H9 (cell line): ENCODE measurements at regions not wholly inside any gene's neighbourhood (a gene's known extent, or its start where the extent isn't known, plus 50 kb on each side); places are given as distances from the start of the nearest gene placed in this dataset.

Experiments
- DNase-seq: peaks from one replicate; pipeline ENCODE4 v3.0.0-alpha.2; 2017
- H2AFZ ChIP-seq: one replicate; pipeline ENCODE4 v1.6.1; 2013; ENCODE audit warnings: mild to moderate bottlenecking, low read length, control low read depth, moderate library complexity
- H2AK5ac ChIP-seq: 2 replicates; pipeline ENCODE4 v1.6.1; 2013; ENCODE audit warnings: low read length, control low read depth, mixed read lengths; ENCODE audit not compliant: insufficient read length
- H2BK120ac ChIP-seq: one replicate; pipeline ENCODE4 v1.6.1; 2013; ENCODE audit warnings: low read depth, mild to moderate bottlenecking, low read length, control low read depth, inconsistent platforms; ENCODE audit not compliant: poor library complexity, severe bottlenecking
- H2BK12ac ChIP-seq: 2 replicates; pipeline ENCODE4 v1.6.1; 2013; ENCODE audit warnings: low read length, control low read depth, mixed read lengths, low read depth; ENCODE audit not compliant: insufficient read length
- H2BK15ac ChIP-seq: 2 replicates; pipeline ENCODE4 v1.6.1; 2013; ENCODE audit warnings: low read depth, low read length, control low read depth
- H2BK20ac ChIP-seq: one replicate; pipeline ENCODE4 v1.6.1; 2013; ENCODE audit warnings: low read depth, mild to moderate bottlenecking, low read length, control low read depth, inconsistent platforms; ENCODE audit not compliant: poor library complexity, severe bottlenecking
- H2BK5ac ChIP-seq: 2 replicates; pipeline ENCODE4 v1.6.1; 2013; ENCODE audit warnings: low read length, control low read depth, mixed read lengths; ENCODE audit not compliant: insufficient read length
- H3K14ac ChIP-seq: 2 replicates; pipeline ENCODE4 v1.6.1; 2013; ENCODE audit warnings: low read length, control low read depth; ENCODE audit not compliant: insufficient read depth
- H3K18ac ChIP-seq: 2 replicates; pipeline ENCODE4 v1.6.1; 2013; ENCODE audit warnings: low read depth, mild to moderate bottlenecking, mixed read lengths, low read length, control low read depth; ENCODE audit not compliant: insufficient read length
- H3K23ac ChIP-seq: 2 replicates; pipeline ENCODE4 v1.6.1; 2013; ENCODE audit warnings: low read length, control low read depth, mixed read lengths, low read depth; ENCODE audit not compliant: insufficient read length
- H3K23me2 ChIP-seq: 2 replicates; pipeline ENCODE4 v1.6.1; 2013; ENCODE audit warnings: low read depth, mild to moderate bottlenecking, mixed read lengths, low read length, control low read depth; ENCODE audit not compliant: insufficient read length, poor library complexity, severe bottlenecking
- H3K27ac ChIP-seq: 2 replicates; pipeline ENCODE4 v1.5.1; 2013; ENCODE audit warnings: low read length, control low read depth, mixed read lengths, low read depth; ENCODE audit not compliant: insufficient read length
- H3K27me3 ChIP-seq: 2 replicates; pipeline ENCODE4 v1.6.1; 2013; ENCODE audit warnings: low read length, control low read depth, inconsistent platforms; ENCODE audit not compliant: insufficient read depth
- H3K4ac ChIP-seq: 2 replicates; pipeline ENCODE4 v1.6.1; 2013; ENCODE audit warnings: low read depth, mild to moderate bottlenecking, control low read depth, inconsistent platforms, low read length, moderate library complexity
- H3K4me1 ChIP-seq: 2 replicates; pipeline ENCODE4 v1.6.1; 2013; ENCODE audit warnings: low read length, control low read depth, inconsistent platforms; ENCODE audit not compliant: insufficient read depth
- H3K4me2 ChIP-seq: 2 replicates; pipeline ENCODE4 v1.6.1; 2013; ENCODE audit warnings: low read length, control low read depth, mixed read lengths; ENCODE audit not compliant: insufficient read length, insufficient read depth
- H3K56ac ChIP-seq: 2 replicates; pipeline ENCODE4 v1.6.1; 2013; ENCODE audit warnings: low read depth, mild to moderate bottlenecking, mixed read lengths, low read length, control low read depth; ENCODE audit not compliant: insufficient read length
- H3K79me1 ChIP-seq: 2 replicates; pipeline ENCODE4 v1.6.1; 2013; ENCODE audit warnings: low read depth, mild to moderate bottlenecking, moderate library complexity, low read length, control low read depth, inconsistent platforms; ENCODE audit not compliant: insufficient read depth, poor library complexity, severe bottlenecking
- H3K79me2 ChIP-seq: 2 replicates; pipeline ENCODE4 v1.6.1; 2013; ENCODE audit warnings: low read length, control low read depth, inconsistent platforms; ENCODE audit not compliant: insufficient read depth
- H3K9ac ChIP-seq: 2 replicates; pipeline ENCODE4 v1.6.1; 2013; ENCODE audit warnings: low read length, control low read depth, mixed read lengths; ENCODE audit not compliant: insufficient read length; ENCODE audit errors: extremely low read depth
- H3K9me3 ChIP-seq: one replicate; pipeline ENCODE4 v1.6.1; 2013; ENCODE audit warnings: low read depth, low read length, inconsistent platforms; ENCODE audit not compliant: control insufficient read depth
- H3T11ph ChIP-seq: one replicate; pipeline ENCODE4 v1.6.1; 2013; ENCODE audit warnings: mild to moderate bottlenecking, low read length, control low read depth, inconsistent platforms
- H4K20me1 ChIP-seq: one replicate; pipeline ENCODE4 v1.6.1; 2013; ENCODE audit not compliant: control insufficient read depth, insufficient read length, insufficient read depth
- H4K5ac ChIP-seq: 2 replicates; pipeline ENCODE4 v1.6.1; 2013; ENCODE audit warnings: low read depth, mild to moderate bottlenecking, mixed read lengths, low read length, control low read depth; ENCODE audit not compliant: insufficient read length
- H4K8ac ChIP-seq: replicated peaks from 2 replicates; pipeline ENCODE4 v1.6.1; 2013; ENCODE audit warnings: low read length, control low read depth, mixed read lengths, low read depth; ENCODE audit not compliant: insufficient read length
- H4K91ac ChIP-seq: 2 replicates; pipeline ENCODE4 v1.6.1; 2013; ENCODE audit warnings: low read depth, mild to moderate bottlenecking, moderate library complexity, mixed read lengths, low read length, control low read depth; ENCODE audit not compliant: insufficient read length
- H3K27ac Mint-ChIP-seq, 3 experiments: 2 replicates in 2 of 3; 3 replicates in 1 of 3; pipeline ENCODE4 v1.8.0; 2020 to 2021; ENCODE audit warnings: mixed read lengths in 3 of 3, mild to moderate bottlenecking in 1 of 3, moderate library complexity in 1 of 3
- H3K27me3 Mint-ChIP-seq: 2 replicates; pipeline ENCODE4 v1.8.0; 2021; ENCODE audit warnings: low read depth, mild to moderate bottlenecking, moderate library complexity, mixed read lengths
- H3K36me3 Mint-ChIP-seq, 3 experiments: 2 replicates in 2 of 3; 3 replicates in 1 of 3; pipeline ENCODE4 v1.8.0; 2020 to 2021; ENCODE audit warnings: low read depth in 3 of 3, mixed read lengths in 3 of 3; ENCODE audit not compliant: insufficient read depth in 1 of 3
- H3K4me1 Mint-ChIP-seq, 2 experiments: 2 replicates each; pipeline ENCODE4 v1.8.0; 2020; ENCODE audit warnings: mixed read lengths in 2 of 2
- H3K4me3 Mint-ChIP-seq, 2 experiments: 2 replicates in 1 of 2; 3 replicates in 1 of 2; pipeline ENCODE4 v1.8.0; 2020 to 2021; ENCODE audit warnings: mild to moderate bottlenecking in 2 of 2, mixed read lengths in 2 of 2, moderate library complexity in 1 of 2
- H3K9me3 Mint-ChIP-seq, 2 experiments: 2 replicates in 1 of 2; 3 replicates in 1 of 2; pipeline ENCODE4 v1.8.0; 2020; ENCODE audit warnings: mild to moderate bottlenecking in 2 of 2, mixed read lengths in 2 of 2, moderate library complexity in 1 of 2
- CTCF ChIP-seq: fragments of 200-600 bp; sonication (generic); conservative IDR thresholded peaks from 3 replicates; pipeline ENCODE4 v1.8.0; 2021; ENCODE audit warnings: antibody characterized with exemption, mild to moderate bottlenecking
- WGBS: extraction: QIAGEN DNeasy Blood & Tissue Kit; methylation state at CpG from one replicate; pipeline ENCODE4 v1.1.7; 2013; ENCODE audit warnings: missing lambda C conversion rate, low lambda C conversion rate, mixed read lengths; ENCODE audit not compliant: insufficient read length; ENCODE audit errors: extremely low coverage; 5-methylcytosine and 5-hydroxymethylcytosine counted together

DNA sequence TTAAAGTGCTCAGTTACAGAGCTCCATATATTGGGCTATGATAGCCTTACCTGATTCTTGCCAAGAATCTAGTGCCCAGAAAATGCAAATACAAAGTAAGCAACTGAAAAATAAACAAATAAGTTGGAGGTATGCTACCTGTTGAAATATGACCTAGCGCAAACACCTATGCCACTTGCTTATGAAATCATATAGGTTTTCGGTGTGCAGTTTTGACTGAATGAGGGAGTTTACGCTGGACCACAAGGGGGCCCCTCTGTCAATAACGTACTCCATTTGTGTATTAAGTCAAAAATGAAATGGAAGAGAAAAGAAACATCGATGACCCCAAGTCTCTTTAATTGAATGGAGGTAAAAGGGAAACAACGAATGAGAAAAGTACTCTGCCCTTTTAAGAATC, 84.9 kb upstream of the TRIM77 start:
- no peaks in the 10 kb centered on the region for H3K36me3 Mint-ChIP-seq
- no peaks in the 10 kb centered on the region for H3K27me3 Mint-ChIP-seq
- H4K5ac ChIP-seq = no peak overlapping the region
- no peak overlapping the region for H2BK12ac ChIP-seq
- H3K4me2 ChIP-seq = no peak overlapping the region
- no CpG with 5 or more reads among the region's 6 CpGs for WGBS
- no peak overlapping the region for H2BK120ac ChIP-seq
- H3K27ac ChIP-seq = no peak overlapping the region
- no peak overlapping the region for H2AK5ac ChIP-seq
- H3K18ac ChIP-seq = no peak overlapping the region
- peaks cover 3 to 6% of the 10 kb centered on the region in 2 experiments for H3K4me1 Mint-ChIP-seq
- H4K8ac ChIP-seq = no peak overlapping the region
- H2BK5ac ChIP-seq = no peak overlapping the region
- H3K27ac Mint-ChIP-seq = no peak overlapping the region
- peak; percentile 47; the same call in 2 of the 3 replicates for TF ChIP-seq CTCF
- H3K23me2 ChIP-seq = no peaks in the 10 kb centered on the region
- no peak overlapping the region for H3K4ac ChIP-seq
- H3K56ac ChIP-seq = no peak overlapping the region
- H3K4me1 ChIP-seq = no peaks in the 10 kb centered on the region
- DNase-seq = no peak
- no peak overlapping the region for H2BK15ac ChIP-seq
- no peaks in the 10 kb centered on the region for H3K27me3 ChIP-seq
- no peak overlapping the region for H3T11ph ChIP-seq
- no peaks in the 10 kb centered on the region for H3K79me1 ChIP-seq
- H3K79me2 ChIP-seq = no peaks in the 10 kb centered on the region
- H4K91ac ChIP-seq = no peak overlapping the region
- H3K9ac ChIP-seq = no peak overlapping the region
- no peak overlapping the region for H3K23ac ChIP-seq
- no peak overlapping the region for H2AFZ ChIP-seq
- no peaks in the 10 kb centered on the region for H3K9me3 ChIP-seq
- no peak overlapping the region for H3K14ac ChIP-seq
- no peaks in the 10 kb centered on the region for H3K9me3 Mint-ChIP-seq
- H3K4me3 Mint-ChIP-seq = no peak overlapping the region
- H4K20me1 ChIP-seq = no peaks in the 10 kb centered on the region
- H2BK20ac ChIP-seq = no peak overlapping the region
